ENCODE measurements at regions not wholly inside any gene's neighbourhood (a gene's known extent, or its start where the extent isn't known, plus 50 kb on each side); places are given as distances from the start of the nearest gene placed in this dataset.

- no peak for TF ChIP-seq RAD21 (IDR thresholded peaks at IDR 0.05; ENCODE audit: low read depth)
- no peak for TF ChIP-seq MAX (IDR thresholded peaks at IDR 0.05)
- no peak for TF ChIP-seq JUND (IDR thresholded peaks at IDR 0.05)
- TF ChIP-seq POLR2A (IDR thresholded peaks at IDR 0.05; ENCODE audit: borderline replicate concordance, extremely low read depth, insufficient read depth, insufficient read length), result no peak
- TF ChIP-seq CTCF (IDR thresholded peaks at IDR 0.05 in 2 of 3, conservative IDR thresholded peaks at IDR 0.05 in 1 of 3; ENCODE audit: borderline replicate concordance in 1 of 3, insufficient read depth in 1 of 3, low read depth in 2 of 3, low read length in 2 of 3), result no peak
- no peak for TF ChIP-seq ATF3 (IDR thresholded peaks at IDR 0.05)
- no peak for TF ChIP-seq POLR2AphosphoS5 (IDR thresholded peaks at IDR 0.05; ENCODE audit: low read depth, low read length)
- no peak for TF ChIP-seq EZH2 (IDR thresholded peaks at IDR 0.05)
- no peak for TF ChIP-seq SRF (IDR thresholded peaks at IDR 0.05; ENCODE audit: low read depth)
- no peak for TF ChIP-seq EZH2phosphoT487 (IDR thresholded peaks at IDR 0.05; ENCODE audit: borderline replicate concordance)
- no peak for TF ChIP-seq SIN3A (IDR thresholded peaks at IDR 0.05; ENCODE audit: low read depth)
Observed at GRCh38 chr22:48563966-48564330, 1263.7 kb downstream of the BRD1 start.
